SK-N-SH treated with all-trans-retinoic acid at 6 μM for 48 hours (cell line): ENCODE measurements at regions not wholly inside any gene's neighbourhood (a gene's known extent, or its start where the extent isn't known, plus 50 kb on each side); places are given as distances from the start of the nearest gene placed in this dataset.

Experiments used
- ATAC-seq: fragments of 200-7000 bp; cut with Tn5 transposase; 3 replicates; pipeline ENCODE4 v1.9.1; 2020; ENCODE audit warnings: mild to moderate bottlenecking, moderate library complexity
- ARNTL ChIP-seq: fragments of 450-650 bp; formaldehyde crosslinking; IDR thresholded peaks from 2 replicates; pipeline ENCODE4 v1.5.0; 2020; ENCODE audit warnings: low read depth, mild to moderate bottlenecking, moderate library complexity, borderline replicate concordance
- BACH2 ChIP-seq: fragments of 250-450 bp; sonication (Bioruptor Pico); IDR thresholded peaks from 2 replicates; pipeline ENCODE4 v1.9.0; 2021; ENCODE audit warnings: mild to moderate bottlenecking, borderline replicate concordance
- CSDC2 ChIP-seq: fragments of 250-450 bp; sonication (Bioruptor Pico); IDR thresholded peaks from 2 replicates; pipeline ENCODE4 v1.5.0; 2020; ENCODE audit warnings: mild to moderate bottlenecking, moderate library complexity
- ESRRG ChIP-seq: fragments of 250-450 bp; sonication (Bioruptor Pico); IDR thresholded peaks from 2 replicates; pipeline ENCODE4 v1.6.1; 2021; ENCODE audit warnings: mild to moderate bottlenecking
- GLIS3 ChIP-seq: fragments of 250-450 bp; sonication (Bioruptor Pico); IDR thresholded peaks from 2 replicates; pipeline ENCODE4 v1.5.0; 2020; ENCODE audit warnings: mild to moderate bottlenecking, moderate library complexity
- ISL1 ChIP-seq: fragments of 250-450 bp; sonication (Bioruptor Pico); IDR thresholded peaks from 2 replicates; pipeline ENCODE4 v2.1.2; 2022; ENCODE audit warnings: mild to moderate bottlenecking, moderate library complexity
- OSR1 ChIP-seq: fragments of 250-450 bp; sonication (Bioruptor Pico); IDR thresholded peaks from 2 replicates; pipeline ENCODE4 v1.8.0; 2022; ENCODE audit warnings: moderate library complexity, mild to moderate bottlenecking, inconsistent platforms
- PPARA ChIP-seq: fragments of 250-450 bp; sonication (Bioruptor Pico); IDR thresholded peaks from 2 replicates; pipeline ENCODE4 v1.5.0; 2020; ENCODE audit warnings: mild to moderate bottlenecking, borderline replicate concordance
- RARB ChIP-seq: fragments of 250-450 bp; sonication (Bioruptor Pico); IDR thresholded peaks from 2 replicates; pipeline ENCODE4 v1.8.0; 2021; ENCODE audit warnings: mild to moderate bottlenecking, moderate library complexity
- SNAI2 ChIP-seq: fragments of 250-450 bp; sonication (Bioruptor Pico); IDR thresholded peaks from 2 replicates; pipeline ENCODE4 v1.5.0; 2020; ENCODE audit warnings: mild to moderate bottlenecking, moderate library complexity
- TCF4 ChIP-seq: fragments of 250-450 bp; sonication (Bioruptor Pico); IDR thresholded peaks from 2 replicates; pipeline ENCODE4 v1.8.0; 2021; ENCODE audit warnings: mild to moderate bottlenecking, moderate library complexity, borderline replicate concordance
- TOX ChIP-seq: fragments of 250-450 bp; sonication (Bioruptor Pico); IDR thresholded peaks from 2 replicates; pipeline ENCODE4 v1.8.0; 2021; ENCODE audit warnings: mild to moderate bottlenecking, moderate library complexity, borderline replicate concordance
- ZC3H10 ChIP-seq: fragments of 250-450 bp; sonication (Bioruptor Pico); IDR thresholded peaks from 2 replicates; pipeline ENCODE4 v1.5.1; 2021; ENCODE audit warnings: mild to moderate bottlenecking, moderate library complexity
- ZFP3 ChIP-seq: fragments of 250-450 bp; sonication (Bioruptor Pico); IDR thresholded peaks from 2 replicates; pipeline ENCODE4 v1.5.0; 2020; ENCODE audit warnings: mild to moderate bottlenecking, moderate library complexity
- ZFP30 ChIP-seq: fragments of 450-650 bp; formaldehyde crosslinking; IDR thresholded peaks from 2 replicates; pipeline ENCODE4 v1.5.0; 2022; ENCODE audit warnings: mild to moderate bottlenecking, moderate library complexity
- ZNF565 ChIP-seq: fragments of 450-650 bp; formaldehyde crosslinking; conservative IDR thresholded peaks from 2 replicates; pipeline ENCODE4 v1.5.0; 2020; ENCODE audit warnings: low read depth, mild to moderate bottlenecking, moderate library complexity
- ZNF8 ChIP-seq: fragments of 450-650 bp; formaldehyde crosslinking; IDR thresholded peaks from 2 replicates; pipeline ENCODE4 v1.5.0; 2020; ENCODE audit warnings: mild to moderate bottlenecking, moderate library complexity
- TF ChIP-seq, protein P1 (sequence below): fragments of 250-450 bp; sonication (Bioruptor Pico); IDR thresholded peaks from 2 replicates; pipeline ENCODE4 v1.5.1; 2021; ENCODE audit warnings: mild to moderate bottlenecking, moderate library complexity
- TF ChIP-seq, protein P2 (sequence below): fragments of 250-450 bp; sonication (Bioruptor Pico); IDR thresholded peaks from 2 replicates; pipeline ENCODE4 v1.5.1; 2020; ENCODE audit warnings: low read depth, mild to moderate bottlenecking, moderate library complexity
- TF ChIP-seq, protein P3 (sequence below): fragments of 250-450 bp; sonication (Bioruptor Pico); IDR thresholded peaks from 2 replicates; pipeline ENCODE4 v1.8.0; 2020; ENCODE audit warnings: mild to moderate bottlenecking, moderate library complexity, borderline replicate concordance
- TF ChIP-seq, protein P4 (sequence below): fragments of 250-450 bp; sonication (Bioruptor Pico); IDR thresholded peaks from 2 replicates; pipeline ENCODE4 v1.5.0; 2020; ENCODE audit warnings: mild to moderate bottlenecking, moderate library complexity
- TF ChIP-seq, protein P5 (sequence below): fragments of 250-450 bp; sonication (Bioruptor Pico); IDR thresholded peaks from 2 replicates; pipeline ENCODE4 v1.8.0; 2021; ENCODE audit warnings: low read depth, mild to moderate bottlenecking, moderate library complexity, borderline replicate concordance

DNA sequence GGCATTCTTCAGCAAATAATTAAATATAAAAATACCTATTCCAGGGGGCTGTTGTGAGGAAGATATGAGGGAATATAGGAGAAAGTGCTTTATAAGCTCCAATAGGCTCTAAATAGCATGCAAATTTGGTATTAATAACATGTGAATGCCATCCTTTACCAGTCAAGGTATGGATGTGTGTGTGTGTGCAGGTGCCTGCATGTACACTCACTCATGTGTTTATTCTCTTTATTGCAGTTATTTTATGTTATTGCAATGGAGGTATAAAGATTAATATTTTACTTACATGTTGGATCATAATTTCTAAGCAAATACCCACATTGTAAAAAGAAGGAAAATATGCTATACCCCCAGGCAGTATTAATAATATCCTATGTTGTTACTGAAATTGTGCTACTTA, 1093.0 kb upstream of the GYPC start:
- no peak for ATAC-seq
- TF ChIP-seq OSR1 = no peak
- TF ChIP-seq, protein P1, sequence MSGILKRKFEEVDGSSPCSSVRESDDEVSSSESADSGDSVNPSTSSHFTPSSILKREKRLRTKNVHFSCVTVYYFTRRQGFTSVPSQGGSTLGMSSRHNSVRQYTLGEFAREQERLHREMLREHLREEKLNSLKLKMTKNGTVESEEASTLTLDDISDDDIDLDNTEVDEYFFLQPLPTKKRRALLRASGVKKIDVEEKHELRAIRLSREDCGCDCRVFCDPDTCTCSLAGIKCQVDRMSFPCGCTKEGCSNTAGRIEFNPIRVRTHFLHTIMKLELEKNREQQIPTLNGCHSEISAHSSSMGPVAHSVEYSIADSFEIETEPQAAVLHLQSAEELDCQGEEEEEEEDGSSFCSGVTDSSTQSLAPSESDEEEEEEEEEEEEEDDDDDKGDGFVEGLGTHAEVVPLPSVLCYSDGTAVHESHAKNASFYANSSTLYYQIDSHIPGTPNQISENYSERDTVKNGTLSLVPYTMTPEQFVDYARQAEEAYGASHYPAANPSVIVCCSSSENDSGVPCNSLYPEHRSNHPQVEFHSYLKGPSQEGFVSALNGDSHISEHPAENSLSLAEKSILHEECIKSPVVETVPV (CRISPR knock-in tag) = no peak
- no peak for TF ChIP-seq ZFP30 (CRISPR knock-in tag)
- TF ChIP-seq ESRRG (CRISPR knock-in tag) = no peak
- TF ChIP-seq ZFP3 = no peak
- TF ChIP-seq, protein P2, sequence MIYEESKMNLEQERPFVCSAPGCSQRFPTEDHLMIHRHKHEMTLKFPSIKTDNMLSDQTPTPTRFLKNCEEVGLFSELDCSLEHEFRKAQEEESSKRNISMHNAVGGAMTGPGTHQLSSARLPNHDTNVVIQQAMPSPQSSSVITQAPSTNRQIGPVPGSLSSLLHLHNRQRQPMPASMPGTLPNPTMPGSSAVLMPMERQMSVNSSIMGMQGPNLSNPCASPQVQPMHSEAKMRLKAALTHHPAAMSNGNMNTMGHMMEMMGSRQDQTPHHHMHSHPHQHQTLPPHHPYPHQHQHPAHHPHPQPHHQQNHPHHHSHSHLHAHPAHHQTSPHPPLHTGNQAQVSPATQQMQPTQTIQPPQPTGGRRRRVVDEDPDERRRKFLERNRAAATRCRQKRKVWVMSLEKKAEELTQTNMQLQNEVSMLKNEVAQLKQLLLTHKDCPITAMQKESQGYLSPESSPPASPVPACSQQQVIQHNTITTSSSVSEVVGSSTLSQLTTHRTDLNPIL (CRISPR knock-in tag) = no peak
- TF ChIP-seq BACH2 (CRISPR knock-in tag) = no peak
- no peak for TF ChIP-seq ZNF8 (CRISPR knock-in tag)
- TF ChIP-seq, protein P3, sequence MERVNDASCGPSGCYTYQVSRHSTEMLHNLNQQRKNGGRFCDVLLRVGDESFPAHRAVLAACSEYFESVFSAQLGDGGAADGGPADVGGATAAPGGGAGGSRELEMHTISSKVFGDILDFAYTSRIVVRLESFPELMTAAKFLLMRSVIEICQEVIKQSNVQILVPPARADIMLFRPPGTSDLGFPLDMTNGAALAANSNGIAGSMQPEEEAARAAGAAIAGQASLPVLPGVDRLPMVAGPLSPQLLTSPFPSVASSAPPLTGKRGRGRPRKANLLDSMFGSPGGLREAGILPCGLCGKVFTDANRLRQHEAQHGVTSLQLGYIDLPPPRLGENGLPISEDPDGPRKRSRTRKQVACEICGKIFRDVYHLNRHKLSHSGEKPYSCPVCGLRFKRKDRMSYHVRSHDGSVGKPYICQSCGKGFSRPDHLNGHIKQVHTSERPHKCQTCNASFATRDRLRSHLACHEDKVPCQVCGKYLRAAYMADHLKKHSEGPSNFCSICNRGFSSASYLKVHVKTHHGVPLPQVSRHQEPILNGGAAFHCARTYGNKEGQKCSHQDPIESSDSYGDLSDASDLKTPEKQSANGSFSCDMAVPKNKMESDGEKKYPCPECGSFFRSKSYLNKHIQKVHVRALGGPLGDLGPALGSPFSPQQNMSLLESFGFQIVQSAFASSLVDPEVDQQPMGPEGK (CRISPR knock-in tag) = no peak
- no peak for TF ChIP-seq ISL1 (CRISPR knock-in tag)

DNA sequence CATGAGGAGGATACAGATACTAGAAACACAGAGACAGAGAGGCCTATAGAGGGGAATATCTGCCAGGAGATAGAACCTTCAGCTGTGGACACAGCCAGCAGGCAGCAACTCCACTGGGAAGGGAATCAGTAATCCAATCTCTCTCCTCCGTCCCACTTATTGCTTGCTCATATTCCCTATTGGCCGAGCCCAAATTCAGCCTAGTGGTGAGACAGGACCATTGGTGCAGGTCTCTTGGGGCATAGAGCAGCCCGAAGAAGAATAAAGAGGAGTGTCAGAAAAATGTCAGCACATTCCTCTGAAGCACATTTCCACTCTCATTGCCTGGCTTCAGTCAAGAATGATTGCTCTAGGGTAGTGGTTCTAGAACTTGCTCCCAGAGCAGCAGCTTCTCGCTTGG, 1091.5 kb upstream of the GYPC start:
- no peak for TF ChIP-seq GLIS3
- TF ChIP-seq, protein P4, sequence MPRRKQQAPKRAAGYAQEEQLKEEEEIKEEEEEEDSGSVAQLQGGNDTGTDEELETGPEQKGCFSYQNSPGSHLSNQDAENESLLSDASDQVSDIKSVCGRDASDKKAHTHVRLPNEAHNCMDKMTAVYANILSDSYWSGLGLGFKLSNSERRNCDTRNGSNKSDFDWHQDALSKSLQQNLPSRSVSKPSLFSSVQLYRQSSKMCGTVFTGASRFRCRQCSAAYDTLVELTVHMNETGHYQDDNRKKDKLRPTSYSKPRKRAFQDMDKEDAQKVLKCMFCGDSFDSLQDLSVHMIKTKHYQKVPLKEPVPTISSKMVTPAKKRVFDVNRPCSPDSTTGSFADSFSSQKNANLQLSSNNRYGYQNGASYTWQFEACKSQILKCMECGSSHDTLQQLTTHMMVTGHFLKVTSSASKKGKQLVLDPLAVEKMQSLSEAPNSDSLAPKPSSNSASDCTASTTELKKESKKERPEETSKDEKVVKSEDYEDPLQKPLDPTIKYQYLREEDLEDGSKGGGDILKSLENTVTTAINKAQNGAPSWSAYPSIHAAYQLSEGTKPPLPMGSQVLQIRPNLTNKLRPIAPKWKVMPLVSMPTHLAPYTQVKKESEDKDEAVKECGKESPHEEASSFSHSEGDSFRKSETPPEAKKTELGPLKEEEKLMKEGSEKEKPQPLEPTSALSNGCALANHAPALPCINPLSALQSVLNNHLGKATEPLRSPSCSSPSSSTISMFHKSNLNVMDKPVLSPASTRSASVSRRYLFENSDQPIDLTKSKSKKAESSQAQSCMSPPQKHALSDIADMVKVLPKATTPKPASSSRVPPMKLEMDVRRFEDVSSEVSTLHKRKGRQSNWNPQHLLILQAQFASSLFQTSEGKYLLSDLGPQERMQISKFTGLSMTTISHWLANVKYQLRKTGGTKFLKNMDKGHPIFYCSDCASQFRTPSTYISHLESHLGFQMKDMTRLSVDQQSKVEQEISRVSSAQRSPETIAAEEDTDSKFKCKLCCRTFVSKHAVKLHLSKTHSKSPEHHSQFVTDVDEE (CRISPR knock-in tag) = no peak
- no peak for TF ChIP-seq PPARA (CRISPR knock-in tag)
- TF ChIP-seq ARNTL (CRISPR knock-in tag) = no peak
- no peak for TF ChIP-seq RARB (CRISPR knock-in tag)
- TF ChIP-seq CSDC2 = no peak
- TF ChIP-seq TOX (CRISPR knock-in tag) = no peak
- no peak for TF ChIP-seq ZC3H10 (CRISPR knock-in tag)
- TF ChIP-seq, protein P3 (CRISPR knock-in tag) = no peak
- no peak for TF ChIP-seq ISL1 (CRISPR knock-in tag)
- TF ChIP-seq ZNF565 (CRISPR knock-in tag) = no peak
- ATAC-seq = no peak

DNA sequence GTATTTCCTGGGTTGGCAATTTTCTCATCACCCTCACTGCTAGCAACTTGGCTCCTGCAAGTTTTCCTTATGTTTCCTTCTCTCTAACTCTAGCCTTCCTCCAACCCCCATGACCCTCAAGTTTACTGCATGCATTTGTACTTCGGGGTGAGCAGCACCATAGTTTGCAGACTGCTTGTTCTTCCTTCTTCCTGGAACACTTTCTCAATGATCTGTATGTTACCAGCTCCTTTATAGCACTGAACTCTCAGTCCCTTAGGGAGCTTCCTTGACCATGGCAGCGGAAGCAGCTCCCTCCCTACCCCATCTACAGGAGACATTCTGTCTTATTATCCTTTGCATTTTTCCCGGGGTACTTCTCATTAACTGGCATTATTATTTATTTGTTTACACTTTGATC, 1089.5 kb upstream of the GYPC start:
- no peak for TF ChIP-seq TCF4 (CRISPR knock-in tag)
- no peak for TF ChIP-seq CSDC2
- TF ChIP-seq, protein P5, sequence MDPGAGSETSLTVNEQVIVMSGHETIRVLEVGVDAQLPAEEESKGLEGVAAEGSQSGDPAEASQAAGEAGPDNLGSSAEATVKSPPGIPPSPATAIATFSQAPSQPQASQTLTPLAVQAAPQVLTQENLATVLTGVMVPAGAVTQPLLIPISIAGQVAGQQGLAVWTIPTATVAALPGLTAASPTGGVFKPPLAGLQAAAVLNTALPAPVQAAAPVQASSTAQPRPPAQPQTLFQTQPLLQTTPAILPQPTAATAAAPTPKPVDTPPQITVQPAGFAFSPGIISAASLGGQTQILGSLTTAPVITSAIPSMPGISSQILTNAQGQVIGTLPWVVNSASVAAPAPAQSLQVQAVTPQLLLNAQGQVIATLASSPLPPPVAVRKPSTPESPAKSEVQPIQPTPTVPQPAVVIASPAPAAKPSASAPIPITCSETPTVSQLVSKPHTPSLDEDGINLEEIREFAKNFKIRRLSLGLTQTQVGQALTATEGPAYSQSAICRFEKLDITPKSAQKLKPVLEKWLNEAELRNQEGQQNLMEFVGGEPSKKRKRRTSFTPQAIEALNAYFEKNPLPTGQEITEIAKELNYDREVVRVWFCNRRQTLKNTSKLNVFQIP = no peak
- TF ChIP-seq SNAI2 (CRISPR knock-in tag) = no peak
- TF ChIP-seq PPARA (CRISPR knock-in tag) = no peak
- no peak for ATAC-seq
